ENCODE measurements at regions not wholly inside any gene's neighbourhood (a gene's known extent, or its start where the extent isn't known, plus 50 kb on each side); places are given as distances from the start of the nearest gene placed in this dataset.

DNA sequence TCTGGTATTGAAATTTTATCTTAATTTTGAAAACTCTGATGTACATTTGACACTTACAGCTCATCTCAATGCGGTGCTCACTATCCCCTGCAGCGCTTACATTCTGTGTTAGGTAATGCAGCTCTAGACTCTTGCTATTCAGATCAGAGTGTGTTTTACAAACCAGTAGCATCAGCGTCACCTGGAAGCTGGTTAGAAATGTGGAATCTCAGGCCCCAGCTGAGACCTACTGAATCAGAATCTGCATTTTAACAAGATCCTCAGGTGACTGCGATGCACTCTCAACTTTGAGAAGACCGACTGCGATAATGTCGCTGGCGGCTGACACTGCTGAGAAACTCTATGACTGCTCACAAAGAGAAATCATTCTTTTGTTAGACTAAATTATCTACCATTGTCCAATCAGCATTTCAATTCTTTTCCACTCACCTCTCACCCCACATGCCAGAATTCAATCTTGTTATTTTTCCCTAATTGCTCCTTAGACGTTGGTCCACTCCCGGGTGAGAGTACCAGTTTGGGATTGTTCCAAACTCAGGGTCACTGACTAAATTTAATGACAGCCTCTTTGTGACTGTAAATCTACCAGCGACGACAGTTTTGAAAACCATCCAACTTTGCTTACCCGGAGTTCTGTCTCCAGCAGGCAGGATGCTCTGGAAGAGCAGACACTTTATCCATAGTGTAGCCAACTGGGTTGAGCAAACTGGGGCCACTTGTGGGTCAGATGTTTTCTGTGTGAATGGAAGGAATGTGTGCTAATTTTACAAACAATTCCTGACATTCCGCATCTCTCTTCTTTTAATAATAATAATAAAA is 140.1 kb upstream of the BTBD3 start:
- DNase-seq (ENCODE audit: low read depth in 2 of 2) = no peak

GRCh38 chr20:11778206-11778570 is 139.5 kb upstream of the BTBD3 start:
- no peak for DNase-seq (ENCODE audit: low read depth in 2 of 2)

DNA sequence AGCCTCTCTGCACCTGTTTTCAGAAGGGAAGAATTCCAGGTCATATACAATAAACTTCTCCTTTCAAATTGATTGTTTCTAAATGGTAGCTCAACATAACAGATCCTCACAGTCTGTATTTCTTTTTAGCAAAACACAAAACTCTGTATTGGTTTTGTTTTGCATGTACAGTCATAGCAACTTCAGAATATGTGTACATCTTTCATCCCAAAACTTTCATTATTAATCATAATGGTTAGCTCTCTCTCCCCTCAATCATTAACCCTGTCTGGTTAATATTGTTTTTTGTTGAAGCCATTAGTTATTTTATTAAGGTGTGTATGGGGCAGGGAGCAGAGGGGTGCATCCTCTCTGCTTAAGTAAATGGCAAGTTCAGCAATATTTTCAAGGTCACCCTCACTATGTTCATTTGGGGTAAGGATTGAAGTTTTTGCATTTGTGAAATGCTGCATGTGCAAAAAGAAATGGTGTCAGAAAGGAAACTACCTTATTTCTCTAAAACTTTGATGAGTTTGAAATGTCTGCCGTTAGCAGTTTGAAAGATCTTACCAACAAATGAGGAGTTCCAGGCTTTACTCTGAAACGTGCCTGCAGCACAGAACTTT is 136.8 kb upstream of the BTBD3 start:
- no peak for DNase-seq (ENCODE audit: low read depth in 2 of 2)

- no peak for DNase-seq (ENCODE audit: low read depth in 2 of 2)
Observed at GRCh38 chr20:11783102-11783850, 134.4 kb upstream of the BTBD3 start.

- DNase-seq (ENCODE audit: low read depth in 2 of 2) = no peak
Observed at GRCh38 chr20:11785885-11786507, 131.7 kb upstream of the BTBD3 start.

- no peak for DNase-seq (ENCODE audit: low read depth in 2 of 2)
Observed at GRCh38 chr20:11790046-11790445, 127.6 kb upstream of the BTBD3 start.

DNA sequence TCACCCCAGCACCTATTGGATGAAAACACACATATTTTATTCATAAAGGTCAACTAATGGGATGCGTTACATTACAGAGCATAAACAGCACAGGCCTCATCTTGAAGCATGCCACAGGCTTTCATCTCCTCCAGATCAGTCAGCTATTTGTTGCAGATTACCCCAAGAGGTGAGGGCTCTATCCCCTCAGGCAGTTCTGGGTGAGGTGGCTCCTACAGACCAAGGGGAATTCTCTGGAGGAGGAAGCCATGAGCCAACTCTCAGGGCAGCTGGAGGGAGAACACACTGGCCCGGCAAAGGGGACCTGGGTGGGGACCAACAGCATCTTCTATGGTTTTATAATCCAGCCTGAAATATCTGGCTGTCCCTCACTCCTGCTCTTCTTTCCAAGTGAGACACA is 126.4 kb upstream of the BTBD3 start:
- DNase-seq (ENCODE audit: low read depth in 2 of 2) = no peak

DNA sequence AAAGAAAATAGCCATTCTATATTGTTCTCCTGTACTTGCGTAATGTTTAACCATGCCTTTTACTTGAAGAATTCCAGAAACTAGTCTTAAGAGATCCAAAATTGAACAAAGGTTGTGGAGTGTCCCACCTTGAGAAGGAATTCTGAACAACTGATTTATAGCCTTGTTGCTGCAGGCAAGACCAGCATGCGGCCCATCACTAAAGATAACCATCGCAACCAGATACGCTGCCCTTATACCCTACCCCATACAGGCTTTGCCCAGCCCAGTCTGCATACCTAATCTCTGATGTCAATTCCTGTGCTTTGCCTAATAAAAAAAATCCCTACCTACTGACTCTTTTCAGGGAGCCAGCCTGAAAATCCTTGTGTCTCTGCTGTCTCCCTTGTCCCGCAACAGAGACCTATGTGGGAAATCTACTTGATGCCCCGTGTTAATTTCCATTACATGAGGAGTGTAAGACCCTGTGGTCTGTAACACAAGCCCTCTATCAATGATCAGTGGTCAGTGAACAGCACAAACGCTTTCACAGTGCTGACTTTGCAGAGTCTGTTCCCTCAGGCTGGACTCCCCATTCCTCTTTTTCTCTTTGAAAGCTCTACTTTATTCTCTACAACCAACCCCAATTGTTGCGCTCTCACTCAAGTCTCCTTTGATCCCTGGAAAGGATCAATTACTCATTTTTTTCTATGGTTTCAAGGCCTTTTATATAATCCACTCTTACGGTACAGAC is 125.7 kb upstream of the BTBD3 start:
- no peak for DNase-seq (ENCODE audit: low read depth in 2 of 2)

DNA sequence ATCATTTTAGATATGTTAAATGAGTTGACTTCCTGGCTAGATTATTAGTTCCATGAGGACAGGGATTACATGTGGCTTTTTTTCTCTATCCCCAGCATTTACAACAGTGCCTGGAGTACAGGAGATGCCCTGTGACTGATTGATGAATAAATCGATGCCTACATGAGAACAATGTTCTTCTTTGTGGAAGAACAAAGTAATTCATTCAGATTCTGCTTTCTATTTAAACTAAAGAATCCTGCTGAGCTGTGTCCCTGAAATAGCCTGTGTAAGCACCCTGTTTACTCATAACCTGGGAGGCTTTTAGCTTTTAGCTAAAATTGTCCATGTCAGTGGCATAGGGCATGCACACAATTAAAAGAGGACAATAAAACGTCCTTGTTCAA is 125.1 kb upstream of the BTBD3 start:
- no peak for DNase-seq (ENCODE audit: low read depth in 2 of 2)

- no peak for DNase-seq (ENCODE audit: low read depth in 2 of 2)
Observed at GRCh38 chr20:11794525-11794924, 123.2 kb upstream of the BTBD3 start.

- no peak for DNase-seq (ENCODE audit: low read depth in 2 of 2)
Observed at GRCh38 chr20:11795071-11795615, 122.5 kb upstream of the BTBD3 start.

DNA sequence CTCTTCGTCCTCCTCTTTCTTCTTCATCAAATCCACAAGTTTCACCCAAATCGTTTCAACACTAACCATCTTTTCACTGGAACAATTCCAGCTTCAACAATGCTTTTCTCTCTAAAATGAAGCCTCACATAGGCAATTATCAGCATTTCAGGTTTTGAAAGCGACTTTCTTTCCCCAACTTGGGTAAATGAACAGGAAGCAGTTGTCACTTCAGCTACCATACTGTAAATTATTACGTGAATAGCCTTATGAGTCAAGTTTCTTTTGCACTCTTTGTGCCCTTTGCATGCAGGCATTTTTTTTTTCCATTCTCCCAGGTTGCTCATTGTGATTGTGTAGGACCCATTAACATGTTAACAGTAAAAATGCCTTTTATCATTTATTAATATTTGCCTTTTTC is 121.7 kb upstream of the BTBD3 start:
- DNase-seq (ENCODE audit: low read depth in 2 of 2) = no peak

DNA sequence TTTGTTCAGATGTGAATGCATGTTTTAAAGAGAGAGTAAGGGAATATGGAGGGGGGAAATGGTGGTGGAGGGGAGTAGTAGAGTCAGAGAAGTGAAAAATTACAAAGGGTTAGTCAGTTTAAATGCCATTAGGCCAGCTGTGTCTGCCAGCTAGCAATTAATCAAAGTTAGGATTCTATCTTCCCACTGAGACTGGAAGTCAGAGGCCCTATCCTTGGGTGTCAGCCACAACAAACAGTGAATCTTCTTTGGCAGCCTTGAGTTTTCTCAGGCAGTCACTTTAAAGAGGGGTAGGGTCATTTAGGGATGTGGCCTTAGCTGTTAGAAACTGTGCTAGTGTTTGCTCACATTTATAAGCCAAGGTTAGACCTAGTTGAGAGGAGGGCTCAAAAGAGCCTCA is 120.5 kb upstream of the BTBD3 start:
- DNase-seq (ENCODE audit: low read depth in 2 of 2) = no peak

GRCh38 chr20:11799281-11799684 is 118.4 kb upstream of the BTBD3 start:
- no peak for DNase-seq (ENCODE audit: low read depth in 2 of 2)

- no peak for DNase-seq (ENCODE audit: low read depth in 2 of 2)
Observed at GRCh38 chr20:11807054-11808048, 110.3 kb upstream of the BTBD3 start.

GRCh38 chr20:11808841-11809240 is 108.9 kb upstream of the BTBD3 start:
- DNase-seq (ENCODE audit: low read depth in 2 of 2) = no peak

DNA sequence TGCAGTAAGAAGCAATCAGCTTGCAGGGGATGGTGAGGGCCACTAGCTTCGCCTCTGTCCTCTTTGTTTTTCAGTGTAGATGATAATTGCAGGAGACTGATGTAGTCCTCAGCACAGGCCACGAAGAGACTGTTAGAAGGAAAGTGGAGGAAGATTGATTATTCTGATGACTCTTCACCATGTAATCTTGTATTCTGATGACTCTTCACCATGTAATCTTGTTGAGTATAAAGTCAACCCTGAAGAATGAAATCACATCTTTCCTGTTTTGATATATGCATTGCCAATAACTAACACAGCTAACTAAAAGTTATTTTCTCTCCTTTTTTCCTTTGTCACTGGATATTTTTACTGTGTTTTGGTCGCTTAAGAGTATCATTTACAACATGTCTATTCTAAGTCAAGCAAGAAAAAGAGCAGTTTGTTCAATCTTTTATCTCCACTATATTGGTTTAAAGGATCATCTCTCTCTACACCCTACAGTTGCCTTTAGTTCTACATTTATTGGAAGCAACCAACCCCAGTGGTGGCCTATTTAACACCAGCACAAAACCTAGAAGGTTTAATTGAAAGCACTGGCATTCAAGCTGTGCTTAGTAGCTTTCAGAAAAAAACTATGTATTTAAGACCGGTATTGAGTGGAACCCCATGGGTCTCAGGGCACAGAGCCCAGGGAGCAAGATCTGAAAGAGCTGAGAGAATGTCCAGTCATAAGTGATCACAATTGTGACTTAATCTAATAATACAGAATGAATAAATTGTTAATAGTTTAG is 107.2 kb upstream of the BTBD3 start:
- DNase-seq (ENCODE audit: low read depth in 2 of 2) = no peak

DNA sequence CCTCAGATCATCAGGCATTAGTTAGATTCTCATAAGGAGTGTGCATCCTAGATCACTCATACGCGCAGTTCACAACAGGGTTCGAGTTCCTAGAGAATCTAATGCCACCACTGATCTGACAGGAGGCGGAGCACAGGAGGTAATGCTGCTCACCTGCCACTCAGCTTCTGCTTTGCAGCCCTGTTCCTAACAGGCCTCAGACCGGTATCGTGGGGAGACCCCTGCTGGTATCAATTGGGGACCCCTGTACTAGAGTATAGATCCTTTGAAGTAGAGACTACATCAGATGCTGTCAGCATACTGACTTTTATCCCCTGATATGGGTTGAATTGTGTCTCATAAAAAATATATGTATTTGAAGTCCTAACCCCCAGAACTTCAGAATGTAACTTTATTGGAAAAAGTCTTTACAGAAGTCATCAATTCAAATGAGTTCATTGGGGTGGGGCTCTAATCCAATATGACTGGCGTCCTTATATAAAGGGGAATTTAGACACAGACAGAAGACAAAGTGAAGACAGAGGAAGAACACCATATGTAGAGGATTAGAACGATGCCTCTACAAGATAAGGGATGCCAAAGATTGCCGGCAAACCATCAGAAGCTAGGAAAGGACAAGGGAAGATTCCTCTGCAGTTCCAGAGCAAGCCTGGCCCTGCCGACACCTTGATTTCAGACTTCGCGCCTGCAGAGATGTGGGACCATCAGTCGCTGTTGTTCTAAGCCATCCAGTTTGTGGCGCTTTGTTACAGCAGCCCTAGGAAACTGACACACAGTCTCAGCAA is 104.4 kb upstream of the BTBD3 start:
- DNase-seq (ENCODE audit: low read depth in 2 of 2) = no peak

- DNase-seq (ENCODE audit: low read depth in 2 of 2) = no peak
Observed at GRCh38 chr20:11814267-11814666, 103.4 kb upstream of the BTBD3 start.
